Ovary (tissue), 3 donors: ENCODE measurements at regions not wholly inside any gene's neighbourhood (a gene's known extent, or its start where the extent isn't known, plus 50 kb on each side); places are given as distances from the start of the nearest gene placed in this dataset.

Source experiments
- CTCF ChIP-seq, 3 donors: fragments of 450-650 bp in 2 of 3; fragments of 200-600 bp in 1 of 3; IDR thresholded peaks; one replicate each; pipeline versions ENCODE4 v1.5.1 to v1.8.0; 2016 to 2022; ENCODE audit warnings: antibody characterized with exemption in 3 of 3, mild to moderate bottlenecking in 1 of 3
- EP300 ChIP-seq: sonication (generic); formaldehyde crosslinking; IDR thresholded peaks from one replicate; pipeline ENCODE4 v1.6.1; 2017; ENCODE audit warnings: antibody characterized with exemption
- donor health status: DM: no; HTN: no; CAD: no.

- no peak for TF ChIP-seq CTCF (IDR thresholded peaks at IDR 0.05)
- no peak for TF ChIP-seq EP300
Measured at GRCh38 chr10:59037506-59037905, 138.9 kb upstream of the PHYHIPL start.
